IMR-90 (cell line): ENCODE measurements at regions not wholly inside any gene's neighbourhood (a gene's known extent, or its start where the extent isn't known, plus 50 kb on each side); places are given as distances from the start of the nearest gene placed in this dataset.

Experiments used
- ATAC-seq: fragments of 200-7000 bp; cut with Tn5 transposase; 2 replicates; pipeline ENCODE4 v1.9.1; 2020; ENCODE audit warnings: low read depth, mild to moderate bottlenecking, moderate library complexity
- BruUV-seq: library from RNA; stranded (reverse); fragments of 400-500 nt; replicated peaks from 2 replicates; lab custom pipeline; 2021; lab: Mats Ljungman, UMichigan
- CTCF ChIA-PET: fragments of 300-600 bp; formaldehyde crosslinking; extraction: SDS; loops from one replicate; lab custom pipeline; 2021; ENCODE audit warnings: antibody characterized with exemption; lab: Yijun Ruan, JAX
- POLR2A ChIA-PET: fragments of 300-600 bp; sonication (Branson Sonifier 250); formaldehyde crosslinking; loops from one replicate; lab custom pipeline; 2022; ENCODE audit warnings: antibody characterized with exemption; ENCODE audit not compliant: unreplicated experiment; lab: Charles Lee
- DNase-seq: peaks from one replicate; pipeline ENCODE4 v3.0.0; 2013
- H2AFZ ChIP-seq: replicated peaks from 2 replicates; pipeline ENCODE3; 2013; ENCODE audit warnings: low read length, mild to moderate bottlenecking; ENCODE audit not compliant: poor library complexity
- H2AK5ac ChIP-seq: 2 replicates; pipeline ENCODE4 v1.6.1; 2013; ENCODE audit warnings: low read depth, low read length, inconsistent platforms
- H2AK9ac ChIP-seq: replicated peaks from 2 replicates; pipeline ENCODE3; 2013; ENCODE audit warnings: mild to moderate bottlenecking, low read depth, low read length, moderate library complexity; ENCODE audit not compliant: poor library complexity
- H2BK120ac ChIP-seq: 2 replicates; pipeline ENCODE4 v1.6.1; 2013; ENCODE audit warnings: low read depth, low read length, inconsistent platforms
- H2BK15ac ChIP-seq: 3 replicates; pipeline ENCODE4 v1.6.1; 2013; ENCODE audit warnings: low read depth, low read length, inconsistent platforms
- H2BK20ac ChIP-seq: 2 replicates; pipeline ENCODE4 v1.6.1; 2013; ENCODE audit warnings: low read depth, mild to moderate bottlenecking, inconsistent platforms, low read length, moderate library complexity
- H2BK5ac ChIP-seq: 2 replicates; pipeline ENCODE4 v1.6.1; 2013; ENCODE audit warnings: mild to moderate bottlenecking, low read depth, low read length, inconsistent platforms; ENCODE audit not compliant: poor library complexity, severe bottlenecking
- H3K14ac ChIP-seq: replicated peaks from 2 replicates; pipeline ENCODE4 v1.6.1; 2013; ENCODE audit warnings: low read depth, low read length, inconsistent platforms
- H3K18ac ChIP-seq: 2 replicates; pipeline ENCODE4 v1.6.1; 2013; ENCODE audit warnings: low read depth, low read length, control low read depth
- H3K23ac ChIP-seq: 2 replicates; pipeline ENCODE4 v1.6.1; 2013; ENCODE audit warnings: low read depth, low read length, inconsistent platforms
- H3K27ac ChIP-seq: 2 replicates; pipeline ENCODE4 v1.5.1; 2013; ENCODE audit warnings: mild to moderate bottlenecking, control low read depth, low read length; ENCODE audit not compliant: insufficient read depth
- H3K27me3 ChIP-seq: 2 replicates; pipeline ENCODE4 v1.6.1; 2013; ENCODE audit warnings: low read length; ENCODE audit not compliant: control insufficient read depth, insufficient read depth
- H3K36me3 ChIP-seq: 2 replicates; pipeline ENCODE4 v1.6.1; 2013; ENCODE audit warnings: low read length, mixed read lengths; ENCODE audit not compliant: control insufficient read depth, insufficient read depth
- H3K4ac ChIP-seq: 2 replicates; pipeline ENCODE4 v1.6.1; 2013; ENCODE audit warnings: low read depth, low read length, inconsistent platforms
- H3K4me1 ChIP-seq: 2 replicates; pipeline ENCODE4 v1.6.1; 2013; ENCODE audit warnings: low read length, mixed read lengths; ENCODE audit not compliant: control insufficient read depth, insufficient read depth
- H3K4me2 ChIP-seq: 2 replicates; pipeline ENCODE4 v1.6.1; 2013; ENCODE audit warnings: low read depth, mild to moderate bottlenecking, control low read depth, low read length, moderate library complexity
- H3K4me3 ChIP-seq: 2 replicates; pipeline ENCODE4 v1.5.1; 2013; ENCODE audit warnings: low read depth, mild to moderate bottlenecking, control low read depth, low read length, moderate library complexity; ENCODE audit not compliant: insufficient read depth
- H3K56ac ChIP-seq: 2 replicates; pipeline ENCODE4 v1.6.1; 2013; ENCODE audit warnings: low read length, inconsistent platforms; ENCODE audit not compliant: insufficient read depth; ENCODE audit errors: extremely low read depth
- H3K79me1 ChIP-seq, 2 experiments: 2 replicates each; pipeline ENCODE4 v1.6.1; 2013; ENCODE audit warnings: low read length in 2 of 2, inconsistent platforms in 1 of 2, low read depth in 1 of 2
- H3K9ac ChIP-seq: 2 replicates; pipeline ENCODE4 v1.6.1; 2013; ENCODE audit warnings: low read depth, low read length, control low read depth
- H3K9me1 ChIP-seq: 2 replicates; pipeline ENCODE4 v1.6.1; 2013; ENCODE audit warnings: low read length, inconsistent platforms; ENCODE audit not compliant: insufficient read depth
- H3K9me3 ChIP-seq: 2 replicates; pipeline ENCODE4 v1.6.1; 2013; ENCODE audit warnings: low read length; ENCODE audit not compliant: control insufficient read depth, insufficient read depth
- H4K20me1 ChIP-seq: 2 replicates; pipeline ENCODE4 v1.6.1; 2013; ENCODE audit warnings: low read length, inconsistent platforms; ENCODE audit not compliant: insufficient read depth
- H4K5ac ChIP-seq: 2 replicates; pipeline ENCODE4 v1.6.1; 2013; ENCODE audit warnings: mild to moderate bottlenecking, low read depth, low read length, control low read depth
- H4K8ac ChIP-seq, 2 experiments: 2 replicates each; pipeline ENCODE4 v1.6.1; 2013; ENCODE audit warnings: low read depth in 2 of 2, low read length in 2 of 2, control low read depth in 1 of 2, inconsistent platforms in 1 of 2
- H4K91ac ChIP-seq: 2 replicates; pipeline ENCODE4 v1.6.1; 2013; ENCODE audit warnings: low read depth, low read length, inconsistent platforms; ENCODE audit not compliant: insufficient read depth
- BHLHE40 ChIP-seq: fragments of 150-350 bp; IDR thresholded peaks from 2 replicates; pipeline ENCODE4 v1.6.1; 2016; ENCODE audit warnings: mild to moderate bottlenecking, low read depth, low read length
- CHD1 ChIP-seq: IDR thresholded peaks from 2 replicates; pipeline ENCODE4 v1.6.1; 2012; ENCODE audit warnings: low read depth, low read length, improper control_type of control experiment
- CTCF ChIP-seq: conservative IDR thresholded peaks from 2 replicates; pipeline ENCODE4 v1.5.1; 2012; ENCODE audit warnings: mild to moderate bottlenecking, low read depth, low read length, improper control_type of control experiment
- FOS ChIP-seq: fragments of 150-350 bp; IDR thresholded peaks from 2 replicates; pipeline ENCODE4 v1.6.1; 2016; ENCODE audit warnings: low read depth, low read length
- MAZ ChIP-seq: IDR thresholded peaks from 2 replicates; pipeline ENCODE4 v1.6.1; 2012; ENCODE audit warnings: low read depth, mild to moderate bottlenecking, low read length, improper control_type of control experiment, moderate library complexity, borderline replicate concordance
- NFE2L2 ChIP-seq: fragments of 150-350 bp; IDR thresholded peaks from 2 replicates; pipeline ENCODE4 v1.6.1; 2016; ENCODE audit warnings: low read depth, mild to moderate bottlenecking, low read length
- POLR2A ChIP-seq: IDR thresholded peaks from 2 replicates; pipeline ENCODE4 v1.6.1; 2012; ENCODE audit warnings: mild to moderate bottlenecking, low read depth, low read length
- RAD21 ChIP-seq: IDR thresholded peaks from 2 replicates; pipeline ENCODE4 v1.6.1; 2012; ENCODE audit warnings: low read length, improper control_type of control experiment
- RCOR1 ChIP-seq: IDR thresholded peaks from 2 replicates; pipeline ENCODE4 v1.6.1; 2012; ENCODE audit warnings: mild to moderate bottlenecking, low read length, improper control_type of control experiment; ENCODE audit not compliant: insufficient replicate concordance
- RFX5 ChIP-seq: IDR thresholded peaks from 2 replicates; pipeline ENCODE4 v1.8.0; 2012; ENCODE audit warnings: low read depth, mild to moderate bottlenecking, low read length, moderate library complexity
- USF2 ChIP-seq: fragments of 150-350 bp; IDR thresholded peaks from 2 replicates; pipeline ENCODE4 v1.6.1; 2017; ENCODE audit warnings: mild to moderate bottlenecking, antibody characterized with exemption, low read length, low read depth
- WGBS, 2 experiments: methylation state at CpG; one replicate each; pipeline versions ENCODE4 v1.1.5 to v1.1.7; 2013; ENCODE audit warnings: missing lambda C conversion rate in 2 of 2; ENCODE audit not compliant: insufficient read length in 1 of 2; ENCODE audit errors: extremely low coverage in 2 of 2; 5-methylcytosine and 5-hydroxymethylcytosine counted together
- dilution Hi-C: fragments of 300-500 bp; cut with HindIII; formaldehyde crosslinking; loops from one replicate; pipeline ENCODE4 v1.14.3; 2018; ENCODE audit warnings: low sequenced_read_pairs; ENCODE audit not compliant: unreplicated experiment
- in situ Hi-C: fragments of 300-500 bp; cut with MboI; formaldehyde crosslinking; loops from 3 replicates; pipeline ENCODE4 v1.14.3; 2019; ENCODE audit warnings: low sequenced_read_pairs, inconsistent platforms, mixed read lengths
- intact Hi-C: fragments of 100-400 bp; cut with micrococcal nuclease; formaldehyde crosslinking; loops from 2 replicates; pipeline ENCODE4 v1.10.0; 2022

GRCh38 chr6:71203206-71203605 is 85.4 kb upstream of the OGFRL1 start:
- no peak overlapping the region for H3K4me2 ChIP-seq
- no peak for TF ChIP-seq NFE2L2
- no peak for TF ChIP-seq CHD1
- TF ChIP-seq RAD21, result no peak
- TF ChIP-seq BHLHE40, result no peak
- TF ChIP-seq MAZ, result no peak
- TF ChIP-seq RCOR1, result no peak
- TF ChIP-seq CTCF, result no peak
- no peak for TF ChIP-seq FOS
- no peak for TF ChIP-seq RFX5
- no peak for TF ChIP-seq USF2
- TF ChIP-seq POLR2A, result no peak
- ATAC-seq, result no peak
- no peak for DNase-seq
- H2BK5ac ChIP-seq, result no peak overlapping the region
- no peak overlapping the region for H2BK15ac ChIP-seq
- H3K4me1 ChIP-seq, result no peaks in the 10 kb centered on the region
- no peak overlapping the region for H4K8ac ChIP-seq
- H2AK9ac ChIP-seq, result no peak overlapping the region
- H3K14ac ChIP-seq, result no peak overlapping the region
- ChIA-PET POLR2A (no interaction called here), CTCF (no interaction called here)
- H3K27ac ChIP-seq, result no peak overlapping the region
- no peak overlapping the region for H2BK20ac ChIP-seq
- BruUV-seq, result no TSS peak
- H3K4me3 ChIP-seq, result no peak overlapping the region
- H3K23ac ChIP-seq, result no peak overlapping the region
- no peak overlapping the region for H4K5ac ChIP-seq
- no peak overlapping the region for H2AFZ ChIP-seq
- H3K18ac ChIP-seq, result no peak overlapping the region
- H3K9ac ChIP-seq, result no peak overlapping the region
- dilution Hi-C loops, result no loop called here
- H4K91ac ChIP-seq, result no peak overlapping the region
- no peak overlapping the region for H2BK120ac ChIP-seq
- H4K20me1 ChIP-seq, result no peaks in the 10 kb centered on the region
- peaks cover 5% of the 10 kb centered on the region; the same call in 1 of the 2 replicates for H3K9me1 ChIP-seq
- H3K79me1 ChIP-seq, result no peaks in the 10 kb centered on the region
- no peaks in the 10 kb centered on the region for H3K9me3 ChIP-seq
- no peak overlapping the region for H3K4ac ChIP-seq
- in situ Hi-C loops, result no loop called here
- H2AK5ac ChIP-seq, result no peak overlapping the region
- no peaks in the 10 kb centered on the region for H3K27me3 ChIP-seq
- no peaks in the 10 kb centered on the region for H3K36me3 ChIP-seq
- H3K56ac ChIP-seq, result no peak overlapping the region
- intact Hi-C loops, result no loop called here
- no CpG with 5 or more reads among the region's 2 CpGs for WGBS, 2 experiments
